Endothelial cell of umbilical vein (primary cell): ENCODE measurements at regions not wholly inside any gene's neighbourhood (a gene's known extent, or its start where the extent isn't known, plus 50 kb on each side); places are given as distances from the start of the nearest gene placed in this dataset.

Source experiments
- BruUV-seq: library from RNA; stranded (reverse); fragments of 400-500 nt; replicated peaks from 2 replicates; lab custom pipeline; 2021; lab: Mats Ljungman, UMichigan
- CTCF ChIA-PET: fragments of 300-600, 350-600 bp; sonication (Branson Sonifier 250); formaldehyde crosslinking; loops from one replicate; lab custom pipeline; 2021; ENCODE audit warnings: antibody characterized with exemption, inconsistent platforms; lab: Charles Lee
- POLR2A ChIA-PET: fragments of 300-600, 350-600 bp; sonication (Branson Sonifier 250); formaldehyde crosslinking; loops from one replicate; lab custom pipeline; 2021; ENCODE audit warnings: antibody characterized with exemption, inconsistent platforms; lab: Charles Lee
- DNase-seq: peaks from one replicate; pipeline ENCODE4 v3.0.0-alpha.2; 2011; ENCODE audit warnings: low read depth, low spot score
- FAIRE-seq: peaks from 2 replicates; lab custom pipeline; 2011; peaks lifted over from hg19 to GRCh38; lab: Jason Lieb, UNC
- H2AFZ ChIP-seq: 2 replicates; pipeline ENCODE4 v1.6.0; 2012; ENCODE audit warnings: low read depth, low read length, control low read depth, inconsistent platforms
- H3K27ac ChIP-seq: 2 replicates; pipeline ENCODE4 v1.5.1; 2011; ENCODE audit warnings: low read depth, mild to moderate bottlenecking, control low read depth, low read length, moderate library complexity; ENCODE audit not compliant: insufficient read depth
- H3K27me3 ChIP-seq, 2 experiments: 2 replicates each; pipeline versions ENCODE4 v1.6.0 to v1.6.1; 2011; ENCODE audit warnings: low read length in 2 of 2, mixed read lengths in 1 of 2; ENCODE audit not compliant: control insufficient read depth in 2 of 2, insufficient read depth in 2 of 2
- H3K36me3 ChIP-seq, 2 experiments: 2 replicates in 1 of 2; 3 replicates in 1 of 2; pipeline ENCODE4 v1.5.1; 2011; ENCODE audit warnings: low read length in 2 of 2, mild to moderate bottlenecking in 1 of 2, moderate library complexity in 1 of 2; ENCODE audit not compliant: control insufficient read depth in 2 of 2, insufficient read depth in 2 of 2; ENCODE audit errors: extremely low read depth in 1 of 2
- H3K4me1 ChIP-seq: 3 replicates; pipeline ENCODE4 v1.5.1; 2011; ENCODE audit warnings: mild to moderate bottlenecking, low read length; ENCODE audit not compliant: control insufficient read depth, insufficient read depth; ENCODE audit errors: extremely low read depth
- H3K4me2 ChIP-seq: 2 replicates; pipeline ENCODE4 v1.6.1; 2011; ENCODE audit warnings: low read length, control low read depth, mixed read lengths; ENCODE audit not compliant: insufficient read depth
- H3K4me3 ChIP-seq, 3 experiments: fragments of 200-600 bp in 1 of 3; sonication (generic), shearing (Covaris generic) in 1 of 3; replicated peaks in 1 of 3; 2 replicates each; pipeline ENCODE4 v1.5.1; 2011 to 2016; ENCODE audit warnings: control low read depth in 3 of 3, low read length in 3 of 3, mild to moderate bottlenecking in 2 of 3, inconsistent platforms in 1 of 3, low read depth in 1 of 3, moderate library complexity in 1 of 3; ENCODE audit not compliant: insufficient read depth in 1 of 3
- H3K79me2 ChIP-seq: 2 replicates; pipeline ENCODE4 v1.6.0; 2012; ENCODE audit warnings: low read length, inconsistent platforms; ENCODE audit not compliant: control insufficient read depth, insufficient read depth
- H3K9ac ChIP-seq: replicated peaks from 2 replicates; pipeline ENCODE3; 2011; ENCODE audit warnings: low read length, control low read depth; ENCODE audit not compliant: insufficient read depth; ENCODE audit errors: extremely low read depth
- H3K9me1 ChIP-seq: replicated peaks from 3 replicates; pipeline ENCODE4 v1.6.0; 2011; ENCODE audit warnings: mild to moderate bottlenecking, low read length; ENCODE audit not compliant: control insufficient read depth, insufficient read depth; ENCODE audit errors: extremely low read depth
- H3K9me3 ChIP-seq: replicated peaks from 2 replicates; pipeline ENCODE4 v1.5.1; 2012; ENCODE audit warnings: low read length, inconsistent platforms; ENCODE audit not compliant: control insufficient read depth, insufficient read depth
- H4K20me1 ChIP-seq: replicated peaks from 2 replicates; pipeline ENCODE3; 2011; ENCODE audit warnings: mild to moderate bottlenecking, low read length; ENCODE audit not compliant: control insufficient read depth, insufficient read depth; ENCODE audit errors: extremely low read depth
- CTCF ChIP-seq, 2 donors: IDR thresholded peaks; 1 replicate in 1 of 2; 2 replicates in 1 of 2; pipeline ENCODE4 v1.5.1; 2011; ENCODE audit warnings: low read length in 2 of 2, mild to moderate bottlenecking in 2 of 2, moderate library complexity in 2 of 2, control low read depth in 1 of 2, inconsistent platforms in 1 of 2, low read depth in 1 of 2; ENCODE audit not compliant: insufficient read depth in 1 of 2; ENCODE audit errors: extremely low read depth in 1 of 2
- EZH2 ChIP-seq: IDR thresholded peaks from 2 replicates; pipeline ENCODE4 v1.6.1; 2012; ENCODE audit warnings: borderline replicate concordance, low read depth, mild to moderate bottlenecking, moderate library complexity, low read length, inconsistent platforms; ENCODE audit not compliant: severe bottlenecking
- FOS ChIP-seq: IDR thresholded peaks from 2 replicates; pipeline ENCODE4 v1.6.1; 2011; ENCODE audit warnings: mild to moderate bottlenecking, low read length, moderate library complexity, borderline replicate concordance; ENCODE audit not compliant: insufficient read depth
- GATA2 ChIP-seq: IDR thresholded peaks from 2 replicates; pipeline ENCODE4 v1.7.0; 2011; ENCODE audit warnings: low read depth, mild to moderate bottlenecking, moderate library complexity, mixed read lengths, low read length; ENCODE audit not compliant: insufficient read length, insufficient read depth
- JUN ChIP-seq: IDR thresholded peaks from 2 replicates; pipeline ENCODE4 v1.6.1; 2011; ENCODE audit warnings: borderline replicate concordance, low read depth; ENCODE audit not compliant: insufficient read length, insufficient read depth
- MAX ChIP-seq: IDR thresholded peaks from 2 replicates; pipeline ENCODE4 v1.6.1; 2011; ENCODE audit not compliant: insufficient read depth, insufficient read length
- MYC ChIP-seq: IDR thresholded peaks from one replicate; pipeline ENCODE4 v1.6.1; 2011; ENCODE audit warnings: mild to moderate bottlenecking, low read depth, low read length
- POLR2A ChIP-seq: IDR thresholded peaks from 2 replicates; pipeline ENCODE4 v1.6.1; 2012; ENCODE audit warnings: low read depth, mild to moderate bottlenecking, control low read depth, low read length
- POLR2AphosphoS5 ChIP-seq: IDR thresholded peaks from 2 replicates; pipeline ENCODE4 v1.6.1; 2012; ENCODE audit warnings: low read depth, mild to moderate bottlenecking, control low read depth, low read length, moderate library complexity; ENCODE audit not compliant: insufficient read depth
- dilution Hi-C: fragments of 300-500 bp; cut with MboI; formaldehyde crosslinking; loops from one replicate; pipeline ENCODE4 v1.15.0; 2019; ENCODE audit warnings: low sequenced_read_pairs; ENCODE audit not compliant: extremely low pct_ligation_motif_present
- intact Hi-C: fragments of 100-400 bp; cut with micrococcal nuclease; formaldehyde crosslinking; loops from one replicate; pipeline ENCODE4 v1.10.0; 2022

GRCh38 chr9:89940625-89941024 lies 335.8 kb downstream of the GADD45G start:
- Histone ChIP-seq H3K9me3 (no peaks in the 10 kb centered on the region), H4K20me1 (no peaks in the 10 kb centered on the region), H2AFZ (no peak overlapping the region), H3K27me3 (peaks cover 0 to 10% of the 10 kb centered on the region in 2 experiments), H3K36me3 (no peaks in the 10 kb centered on the region), H3K79me2 (no peaks in the 10 kb centered on the region), H3K27ac (no peak overlapping the region), H3K4me2 (no peak overlapping the region), H3K4me1 (no peaks in the 10 kb centered on the region), H3K9me1 (no peaks in the 10 kb centered on the region), H3K4me3 (no peak overlapping the region), H3K9ac (no peak overlapping the region)
- BruUV-seq = no TSS peak
- POLR2A ChIA-PET = no interaction called here
- CTCF ChIA-PET = interaction anchor here (1.4 kb wide), 1 partner anchor 342 kb away, joined by 3 read pairs; no protein-coding TSS in a partner anchor
- TF ChIP-seq JUN (no peak), MAX (no peak), MYC (no peak), POLR2A (no peak)
- dilution Hi-C loops = no loop called here
- DNase-seq (no peak), FAIRE-seq (no peak)
- intact Hi-C loops = no loop called here

- H3K9ac ChIP-seq = no peak overlapping the region
- no peak overlapping the region for H3K4me2 ChIP-seq
- H3K27me3 ChIP-seq = peaks cover 0 to 10% of the 10 kb centered on the region in 2 experiments
- H3K4me1 ChIP-seq = no peaks in the 10 kb centered on the region
- H3K27ac ChIP-seq = no peak overlapping the region
- BruUV-seq = no TSS peak
- no peaks in the 10 kb centered on the region for H3K9me1 ChIP-seq
- no peak for DNase-seq
- dilution Hi-C loops = no loop called here
- ChIA-PET CTCF (interaction anchor here (1.1 to 1.4 kb wide), 2 partner anchors 339 to 343 kb away, joined by 3 to 4 read pairs; no protein-coding TSS in a partner anchor), POLR2A (no interaction called here)
- no peaks in the 10 kb centered on the region for H3K79me2 ChIP-seq
- no peaks in the 10 kb centered on the region for H4K20me1 ChIP-seq
- no peak overlapping the region for H3K4me3 ChIP-seq
- no peak for TF ChIP-seq MYC
- TF ChIP-seq EZH2 = no peak
- TF ChIP-seq CTCF (IDR thresholded peaks at IDR 0.05; ENCODE audit: extremely low read depth in 1 of 2, insufficient read depth in 1 of 2, low read depth in 1 of 2, low read length in 2 of 2) = no peak
- no peak for TF ChIP-seq GATA2
- no peak for TF ChIP-seq MAX
- no peak for TF ChIP-seq FOS
- no peak for TF ChIP-seq POLR2A
- no peak for TF ChIP-seq JUN
- TF ChIP-seq POLR2AphosphoS5 = no peak
- FAIRE-seq = no peak
- no peak overlapping the region for H2AFZ ChIP-seq
- no peaks in the 10 kb centered on the region for H3K36me3 ChIP-seq
- intact Hi-C loops = no loop called here
- no peaks in the 10 kb centered on the region for H3K9me3 ChIP-seq
These were observed 337.1 kb downstream of the GADD45G start for GRCh38 chr9:89941875-89942274.
